ENCODE measurements at regions not wholly inside any gene's neighbourhood (a gene's known extent, or its start where the extent isn't known, plus 50 kb on each side); places are given as distances from the start of the nearest gene placed in this dataset.

DNA sequence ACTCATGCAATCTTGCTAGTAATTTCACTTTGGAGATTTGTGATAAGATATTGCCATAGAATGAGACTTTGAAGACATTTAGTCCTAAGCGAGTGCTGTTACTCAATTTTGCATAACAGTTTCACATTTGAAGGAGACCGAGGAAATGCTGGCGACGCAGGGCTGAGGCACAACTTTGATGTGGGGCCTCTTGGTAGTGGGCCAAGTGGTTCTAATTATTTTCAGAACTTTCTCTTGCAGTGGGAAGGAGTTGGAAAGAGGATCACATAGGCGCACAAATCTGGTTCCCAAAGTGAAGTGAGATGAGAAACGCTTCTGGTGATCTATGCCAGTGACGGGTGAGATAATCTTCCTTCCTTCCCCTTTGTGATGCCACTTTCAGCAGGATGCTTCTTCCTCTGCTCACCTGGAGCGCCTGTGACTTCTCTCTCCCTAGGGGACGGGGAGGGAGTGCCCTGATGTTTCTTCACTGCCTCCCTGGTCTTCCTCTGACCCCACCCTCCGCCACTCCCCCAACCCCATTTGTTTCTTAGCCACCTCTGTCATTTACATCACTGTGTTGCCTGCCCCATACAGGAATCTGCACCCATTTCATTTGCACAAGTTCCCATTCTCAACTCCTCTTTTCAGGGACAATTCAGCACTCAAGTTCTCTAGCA is 138.9 kb upstream of the MID1 start:
- TF ChIP-seq, protein P1, sequence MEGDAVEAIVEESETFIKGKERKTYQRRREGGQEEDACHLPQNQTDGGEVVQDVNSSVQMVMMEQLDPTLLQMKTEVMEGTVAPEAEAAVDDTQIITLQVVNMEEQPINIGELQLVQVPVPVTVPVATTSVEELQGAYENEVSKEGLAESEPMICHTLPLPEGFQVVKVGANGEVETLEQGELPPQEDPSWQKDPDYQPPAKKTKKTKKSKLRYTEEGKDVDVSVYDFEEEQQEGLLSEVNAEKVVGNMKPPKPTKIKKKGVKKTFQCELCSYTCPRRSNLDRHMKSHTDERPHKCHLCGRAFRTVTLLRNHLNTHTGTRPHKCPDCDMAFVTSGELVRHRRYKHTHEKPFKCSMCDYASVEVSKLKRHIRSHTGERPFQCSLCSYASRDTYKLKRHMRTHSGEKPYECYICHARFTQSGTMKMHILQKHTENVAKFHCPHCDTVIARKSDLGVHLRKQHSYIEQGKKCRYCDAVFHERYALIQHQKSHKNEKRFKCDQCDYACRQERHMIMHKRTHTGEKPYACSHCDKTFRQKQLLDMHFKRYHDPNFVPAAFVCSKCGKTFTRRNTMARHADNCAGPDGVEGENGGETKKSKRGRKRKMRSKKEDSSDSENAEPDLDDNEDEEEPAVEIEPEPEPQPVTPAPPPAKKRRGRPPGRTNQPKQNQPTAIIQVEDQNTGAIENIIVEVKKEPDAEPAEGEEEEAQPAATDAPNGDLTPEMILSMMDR (IDR thresholded peaks at IDR 0.05; ENCODE audit: control extremely low read depth in 1 of 3, insufficient read depth in 1 of 3, low read depth in 1 of 3, low read length in 3 of 3), result no peak
- no peak for TF ChIP-seq CBX5 (IDR thresholded peaks at IDR 0.05; ENCODE audit: low read depth, low read length)
- TF ChIP-seq POLR2AphosphoS5 (IDR thresholded peaks at IDR 0.05; ENCODE audit: low read depth, low read length), result no peak
- no peak for TF ChIP-seq EZH2 (IDR thresholded peaks at IDR 0.05; ENCODE audit: low read depth, low read length, severe bottlenecking)
- TF ChIP-seq CBX8 (IDR thresholded peaks at IDR 0.05; ENCODE audit: borderline replicate concordance, low read depth, low read length), result no peak
- no peak for TF ChIP-seq TEAD4 (IDR thresholded peaks at IDR 0.05; ENCODE audit: low read depth, low read length)
- no peak for TF ChIP-seq SAP30 (IDR thresholded peaks at IDR 0.05; ENCODE audit: insufficient read depth, insufficient replicate concordance, low read length)
- no peak for TF ChIP-seq GABPA (IDR thresholded peaks at IDR 0.05; ENCODE audit: borderline replicate concordance, insufficient read depth, low read length)
- no peak for TF ChIP-seq BACH1 (IDR thresholded peaks at IDR 0.05; ENCODE audit: low read length)
- no peak for TF ChIP-seq POLR2A (IDR thresholded peaks at IDR 0.05; ENCODE audit: control extremely low read depth in 1 of 2, low read depth in 2 of 2, low read length in 2 of 2)
